Liver (tissue), 8 donors: ENCODE measurements at regions not wholly inside any gene's neighbourhood (a gene's known extent, or its start where the extent isn't known, plus 50 kb on each side); places are given as distances from the start of the nearest gene placed in this dataset.

Source experiments
- DNase-seq: peaks from one replicate; pipeline ENCODE4 v3.0.0-alpha.2; 2017; ENCODE audit warnings: low spot score
- H3K27ac ChIP-seq, 2 donors: one replicate each; pipeline ENCODE4 v1.7.0; 2013; ENCODE audit warnings: inconsistent platforms in 2 of 2, low read length in 2 of 2, control low read depth in 1 of 2, low read depth in 1 of 2, mild to moderate bottlenecking in 1 of 2
- H3K27me3 ChIP-seq, 4 donors: one replicate each; pipeline versions ENCODE4 v1.6.1 to v1.7.0; 2013; ENCODE audit warnings: low read length in 3 of 4, inconsistent platforms in 1 of 4, mild to moderate bottlenecking in 1 of 4, moderate library complexity in 1 of 4; ENCODE audit not compliant: control insufficient read depth in 4 of 4, insufficient read depth in 4 of 4
- H3K36me3 ChIP-seq, 4 donors: one replicate each; pipeline versions ENCODE4 v1.6.1 to v1.7.0; 2013; ENCODE audit warnings: low read length in 3 of 4, mild to moderate bottlenecking in 3 of 4, low read depth in 1 of 4, moderate library complexity in 1 of 4; ENCODE audit not compliant: control insufficient read depth in 4 of 4, insufficient read depth in 3 of 4
- H3K4me1 ChIP-seq, 4 donors: one replicate each; pipeline versions ENCODE4 v1.6.1 to v1.7.0; 2013; ENCODE audit warnings: low read length in 3 of 4, mild to moderate bottlenecking in 3 of 4, moderate library complexity in 1 of 4; ENCODE audit not compliant: control insufficient read depth in 4 of 4, insufficient read depth in 4 of 4
- H3K4me3 ChIP-seq, 3 donors: one replicate each; pipeline versions ENCODE4 v1.6.1 to v1.7.0; 2013; ENCODE audit warnings: low read length in 3 of 3, control low read depth in 1 of 3, low read depth in 1 of 3, mild to moderate bottlenecking in 1 of 3
- H3K9ac ChIP-seq, 2 donors: one replicate each; pipeline ENCODE4 v1.7.0; 2013; ENCODE audit warnings: low read length in 2 of 2, mild to moderate bottlenecking in 2 of 2, moderate library complexity in 2 of 2, control low read depth in 1 of 2, low read depth in 1 of 2
- H3K9me3 ChIP-seq, 4 donors: one replicate each; pipeline versions ENCODE4 v1.6.1 to v1.7.0; 2013; ENCODE audit warnings: low read length in 3 of 4; ENCODE audit not compliant: control insufficient read depth in 4 of 4
- ATF3 ChIP-seq: IDR thresholded peaks from 2 replicates; pipeline ENCODE4 v1.6.1; 2016; ENCODE audit warnings: antibody characterized with exemption
- CTCF ChIP-seq: fragments of 150-350 bp; IDR thresholded peaks from 2 replicates; pipeline ENCODE4 v1.5.1; 2017; ENCODE audit warnings: improper control_type of control experiment, low read depth, low read length; ENCODE audit not compliant: missing input control
- FOXA1 ChIP-seq: IDR thresholded peaks from 2 replicates; pipeline ENCODE4 v1.6.1; 2016; ENCODE audit warnings: antibody characterized with exemption
- FOXA2 ChIP-seq: IDR thresholded peaks from 2 replicates; pipeline ENCODE4 v1.6.1; 2016; ENCODE audit warnings: antibody characterized with exemption
- GABPA ChIP-seq, 2 donors: IDR thresholded peaks in 1 of 2; conservative IDR thresholded peaks in 1 of 2; 2 replicates each; pipeline ENCODE4 v1.6.1; 2016; ENCODE audit warnings: antibody characterized with exemption in 2 of 2, mild to moderate bottlenecking in 1 of 2, moderate library complexity in 1 of 2
- HNF4A ChIP-seq, 2 donors: conservative IDR thresholded peaks; 2 replicates each; pipeline ENCODE4 v1.6.1; 2016; ENCODE audit warnings: antibody characterized with exemption in 2 of 2, mild to moderate bottlenecking in 2 of 2
- HNF4G ChIP-seq: IDR thresholded peaks from 2 replicates; pipeline ENCODE4 v1.6.1; 2016; ENCODE audit warnings: antibody characterized with exemption
- JUND ChIP-seq, 2 donors: IDR thresholded peaks; 2 replicates each; pipeline ENCODE4 v1.6.1; 2016; ENCODE audit warnings: antibody characterized with exemption in 2 of 2
- MAX ChIP-seq: IDR thresholded peaks from 2 replicates; pipeline ENCODE4 v1.6.1; 2016; ENCODE audit warnings: antibody characterized with exemption
- NR2F2 ChIP-seq: IDR thresholded peaks from 2 replicates; pipeline ENCODE4 v1.6.1; 2016; ENCODE audit warnings: antibody characterized with exemption
- RAD21 ChIP-seq, 2 donors: IDR thresholded peaks; 2 replicates each; pipeline ENCODE4 v1.6.1; 2016; ENCODE audit warnings: antibody characterized with exemption in 2 of 2, mild to moderate bottlenecking in 2 of 2
- REST ChIP-seq: IDR thresholded peaks from 2 replicates; pipeline ENCODE4 v1.6.1; 2016; ENCODE audit warnings: antibody characterized with exemption, mild to moderate bottlenecking
- RXRA ChIP-seq, 2 donors: IDR thresholded peaks; 2 replicates each; pipeline ENCODE4 v1.6.1; 2017 to 2018; ENCODE audit warnings: antibody characterized with exemption in 2 of 2, mild to moderate bottlenecking in 1 of 2
- SP1 ChIP-seq: IDR thresholded peaks from 2 replicates; pipeline ENCODE4 v1.6.1; 2018; ENCODE audit warnings: antibody characterized with exemption, mild to moderate bottlenecking
- TAF1 ChIP-seq: conservative IDR thresholded peaks from 2 replicates; pipeline ENCODE4 v1.6.1; 2016; ENCODE audit warnings: antibody characterized with exemption, mild to moderate bottlenecking
- YY1 ChIP-seq: IDR thresholded peaks from 2 replicates; pipeline ENCODE4 v1.6.1; 2016; ENCODE audit warnings: antibody characterized with exemption, mild to moderate bottlenecking
- ZBTB33 ChIP-seq: IDR thresholded peaks from 2 replicates; pipeline ENCODE4 v1.6.1; 2016; ENCODE audit warnings: antibody characterized with exemption
- WGBS: extraction: QIAGEN DNeasy Blood & Tissue Kit; methylation state at CpG from one replicate; pipeline ENCODE4 v1.1.7; 2013; 5-methylcytosine and 5-hydroxymethylcytosine counted together
- donor health status: healthy.
- donor health status: healthy.
- donor health status: healthy.
- donor health status: healthy.
- donor health status: healthy.

- Histone ChIP-seq H3K27ac (no peak overlapping the region), H3K27me3 (no peaks in the 10 kb centered on the region), H3K36me3 (peaks cover 0 to 3% (median 0%) of the 10 kb centered on the region in 4 donors), H3K9ac (no peak overlapping the region), H3K9me3 (peaks cover 0 to 4% (median 2%) of the 10 kb centered on the region in 4 donors), H3K4me3 (no peak overlapping the region), H3K4me1 (peaks cover 5 to 15% (median 11%) of the 10 kb centered on the region in 4 donors)
- WGBS: 88% methylated on average over 13 of the region's 13 CpGs
- no peak for DNase-seq
- TF ChIP-seq SP1: no peak
- TF ChIP-seq FOXA1: no peak
- TF ChIP-seq MAX: no peak
- no peak for TF ChIP-seq YY1
Measured at GRCh38 chr16:85187002-85187401, 74.7 kb upstream of the CIBAR2 start.

GRCh38 chr16:85187447-85187846 is 75.2 kb upstream of the CIBAR2 start:
- no peak for TF ChIP-seq REST
- no peak for TF ChIP-seq HNF4A (conservative IDR thresholded peaks at IDR 0.05)
- no peak for TF ChIP-seq TAF1
- no peak for TF ChIP-seq ATF3
- no peak for TF ChIP-seq GABPA (IDR thresholded peaks at IDR 0.05 in 1 of 2, conservative IDR thresholded peaks at IDR 0.05 in 1 of 2)
- TF ChIP-seq MAX: no peak
- TF ChIP-seq HNF4G: no peak
- no peak for TF ChIP-seq CTCF
- no peak for TF ChIP-seq RXRA (IDR thresholded peaks at IDR 0.05)
- no peak for TF ChIP-seq RAD21 (IDR thresholded peaks at IDR 0.05)
- no peak for TF ChIP-seq NR2F2
- TF ChIP-seq JUND (IDR thresholded peaks at IDR 0.05): no peak
- TF ChIP-seq FOXA2: no peak
- no peak for TF ChIP-seq FOXA1
- TF ChIP-seq YY1: no peak
- TF ChIP-seq ZBTB33: no peak
- no peak for TF ChIP-seq SP1

More at GRCh38 chr16:85187447-85187846, 75.2 kb upstream of the CIBAR2 start:
- no peaks in the 10 kb centered on the region for H3K27me3 ChIP-seq
- H3K9me3 ChIP-seq: peaks cover 0 to 4% (median 2%) of the 10 kb centered on the region in 4 donors
- H3K27ac ChIP-seq: no peak overlapping the region
- H3K9ac ChIP-seq: no peak overlapping the region
- no peak for DNase-seq
- H3K4me1 ChIP-seq: peaks cover 2 to 10% (median 9%) of the 10 kb centered on the region in 4 donors
- H3K36me3 ChIP-seq: peaks cover 0 to 3% (median 0%) of the 10 kb centered on the region in 4 donors
- no peak overlapping the region for H3K4me3 ChIP-seq
- WGBS: 87% methylated on average over 13 of the region's 13 CpGs
